ENCODE measurements at regions not wholly inside any gene's neighbourhood (a gene's known extent, or its start where the extent isn't known, plus 50 kb on each side); places are given as distances from the start of the nearest gene placed in this dataset.
"Not testable (repeated sequence)": the region's sequence is repeated elsewhere in the genome, so short reads cannot be mapped to it uniquely, and the experiment has no call there.

GRCh38 chr4:131001371-131001770, 1905.4 kb downstream of the C4orf33 start:
- H3K4me3 ChIP-seq (ENCODE audit: low read depth, low read length) = no peak overlapping the region
- H3K36me3 ChIP-seq (ENCODE audit: control insufficient read depth, insufficient read depth, low read length) = no peaks in the 10 kb centered on the region
- DNase-seq (ENCODE audit: low read depth) = no peak
- no peak for TF ChIP-seq CTCF (IDR thresholded peaks at IDR 0.05; ENCODE audit: insufficient read depth, low read depth, low read length)
- CTCF ChIA-PET = no interaction called here
- POLR2A ChIA-PET = no interaction called here
- no peaks in the 10 kb centered on the region for H3K27me3 ChIP-seq (ENCODE audit: control insufficient read depth, insufficient read depth, low read length)

- Histone ChIP-seq H3K4me3 (ENCODE audit: low read depth, low read length) (no peak overlapping the region), H3K27me3 (ENCODE audit: control insufficient read depth, insufficient read depth, low read length) (no peaks in the 10 kb centered on the region), H3K36me3 (ENCODE audit: control insufficient read depth, insufficient read depth, low read length) (no peaks in the 10 kb centered on the region)
- DNase-seq (ENCODE audit: low read depth) = no peak
- no peak for TF ChIP-seq CTCF (IDR thresholded peaks at IDR 0.05; ENCODE audit: insufficient read depth, low read depth, low read length)
- CTCF ChIA-PET = no interaction called here
- POLR2A ChIA-PET = no interaction called here
Measured at GRCh38 chr4:131002132-131002531, 1906.2 kb downstream of the C4orf33 start.

GRCh38 chr4:131006388-131006787, 1910.4 kb downstream of the C4orf33 start:
- DNase-seq (ENCODE audit: low read depth) = no peak
- H3K4me3 ChIP-seq (ENCODE audit: low read depth, low read length) = no peak overlapping the region
- TF ChIP-seq CTCF (IDR thresholded peaks at IDR 0.05; ENCODE audit: insufficient read depth, low read depth, low read length) = no peak
- no peaks in the 10 kb centered on the region for H3K27me3 ChIP-seq (ENCODE audit: control insufficient read depth, insufficient read depth, low read length)
- POLR2A ChIA-PET = no interaction called here
- no peaks in the 10 kb centered on the region for H3K36me3 ChIP-seq (ENCODE audit: control insufficient read depth, insufficient read depth, low read length)
- CTCF ChIA-PET = no interaction called here

GRCh38 chr4:131011961-131012360, 1916.0 kb downstream of the C4orf33 start:
- H3K36me3 ChIP-seq (ENCODE audit: control insufficient read depth, insufficient read depth, low read length); H3K4me3 ChIP-seq (ENCODE audit: low read depth, low read length); H3K27me3 ChIP-seq (ENCODE audit: control insufficient read depth, insufficient read depth, low read length); CTCF ChIA-PET; POLR2A ChIA-PET; DNase-seq (ENCODE audit: low read depth): not testable (repeated sequence)

- no peaks in the 10 kb centered on the region for H3K27me3 ChIP-seq (ENCODE audit: control insufficient read depth, insufficient read depth, low read length)
- H3K4me3 ChIP-seq (ENCODE audit: low read depth, low read length) = no peak overlapping the region
- POLR2A ChIA-PET = no interaction called here
- H3K36me3 ChIP-seq (ENCODE audit: control insufficient read depth, insufficient read depth, low read length) = no peaks in the 10 kb centered on the region
- no peak for DNase-seq (ENCODE audit: low read depth)
- TF ChIP-seq CTCF (IDR thresholded peaks at IDR 0.05; ENCODE audit: insufficient read depth, low read depth, low read length) = no peak
- CTCF ChIA-PET = no interaction called here
Measured at GRCh38 chr4:131013226-131013625, 1917.3 kb downstream of the C4orf33 start.

- CTCF ChIA-PET = no interaction called here
- no peak for TF ChIP-seq CTCF (IDR thresholded peaks at IDR 0.05; ENCODE audit: insufficient read depth, low read depth, low read length)
Measured at GRCh38 chr4:131026771-131027170, 1930.8 kb downstream of the C4orf33 start.

More at GRCh38 chr4:131026771-131027170, 1930.8 kb downstream of the C4orf33 start:
- no peaks in the 10 kb centered on the region for H3K27me3 ChIP-seq (ENCODE audit: control insufficient read depth, insufficient read depth, low read length)
- H3K36me3 ChIP-seq (ENCODE audit: control insufficient read depth, insufficient read depth, low read length) = no peaks in the 10 kb centered on the region
- H3K4me3 ChIP-seq (ENCODE audit: low read depth, low read length) = no peak overlapping the region
- no peak for DNase-seq (ENCODE audit: low read depth)
- POLR2A ChIA-PET = no interaction called here
